Cardiac muscle cell (in vitro differentiated cells and primary cell): ENCODE measurements at regions not wholly inside any gene's neighbourhood (a gene's known extent, or its start where the extent isn't known, plus 50 kb on each side); places are given as distances from the start of the nearest gene placed in this dataset.
"Not testable (repeated sequence)": the region's sequence is repeated elsewhere in the genome, so short reads cannot be mapped to it uniquely, and the experiment has no call there.

ENCODE experiments used
- DNase-seq, 2 donors: peaks; one replicate each; pipeline versions ENCODE4 v3.0.0 to v3.0.0-alpha.2; 2010 to 2017; ENCODE audit warnings: low read depth in 1 of 2, low spot score in 1 of 2
- H3K27ac ChIP-seq: fragments of 200-600 bp; sonication (generic); 2 replicates; pipeline ENCODE4 v1.5.1; 2016
- H3K27me3 ChIP-seq: fragments of 200-600 bp; sonication (generic); 2 replicates; pipeline ENCODE4 v1.6.0; 2016; ENCODE audit warnings: control low read depth
- H3K36me3 ChIP-seq: fragments of 200-600 bp; sonication (generic); 2 replicates; pipeline ENCODE4 v1.5.1; 2016; ENCODE audit warnings: control low read depth
- H3K4me1 ChIP-seq: fragments of 200-600 bp; sonication (generic); 2 replicates; pipeline ENCODE4 v1.8.1; 2017; ENCODE audit warnings: low read depth, mild to moderate bottlenecking, mixed run types
- H3K4me3 ChIP-seq: fragments of 200-600 bp; sonication (generic); 2 replicates; pipeline ENCODE4 v1.5.1; 2016; ENCODE audit warnings: mild to moderate bottlenecking
- H3K9me3 ChIP-seq: fragments of 200-600 bp; sonication (generic); 2 replicates; pipeline ENCODE4 v1.5.1; 2017; ENCODE audit warnings: low read depth, mild to moderate bottlenecking, control low read depth
- TF ChIP-seq, protein P1 (sequence below): IDR thresholded peaks from 2 replicates; pipeline ENCODE4 v1.5.1; 2012; ENCODE audit warnings: low read depth, mild to moderate bottlenecking, low read length

DNA sequence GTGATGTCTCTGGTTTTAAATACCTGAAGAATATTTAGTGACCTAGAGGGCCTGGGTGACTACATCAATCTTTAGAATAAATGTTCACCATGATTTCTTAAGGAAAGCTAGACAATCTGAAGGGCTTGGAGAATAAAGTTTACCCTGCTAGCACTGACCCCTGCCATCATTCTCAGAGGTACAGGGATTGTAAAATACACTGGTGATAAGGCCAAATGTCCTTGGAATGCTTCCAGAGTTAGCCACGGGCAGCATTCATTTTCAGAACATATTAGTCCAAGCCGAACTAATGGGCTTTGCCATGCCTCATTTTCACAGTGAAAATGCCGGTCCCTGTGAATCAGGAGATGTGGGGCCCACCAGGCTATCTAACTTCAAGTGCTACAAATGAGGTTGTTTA, 1381.7 kb upstream of the SEL1L start:
- no peaks in the 10 kb centered on the region for H3K27me3 ChIP-seq
- H3K9me3 ChIP-seq = no peaks in the 10 kb centered on the region
- TF ChIP-seq, protein P1, sequence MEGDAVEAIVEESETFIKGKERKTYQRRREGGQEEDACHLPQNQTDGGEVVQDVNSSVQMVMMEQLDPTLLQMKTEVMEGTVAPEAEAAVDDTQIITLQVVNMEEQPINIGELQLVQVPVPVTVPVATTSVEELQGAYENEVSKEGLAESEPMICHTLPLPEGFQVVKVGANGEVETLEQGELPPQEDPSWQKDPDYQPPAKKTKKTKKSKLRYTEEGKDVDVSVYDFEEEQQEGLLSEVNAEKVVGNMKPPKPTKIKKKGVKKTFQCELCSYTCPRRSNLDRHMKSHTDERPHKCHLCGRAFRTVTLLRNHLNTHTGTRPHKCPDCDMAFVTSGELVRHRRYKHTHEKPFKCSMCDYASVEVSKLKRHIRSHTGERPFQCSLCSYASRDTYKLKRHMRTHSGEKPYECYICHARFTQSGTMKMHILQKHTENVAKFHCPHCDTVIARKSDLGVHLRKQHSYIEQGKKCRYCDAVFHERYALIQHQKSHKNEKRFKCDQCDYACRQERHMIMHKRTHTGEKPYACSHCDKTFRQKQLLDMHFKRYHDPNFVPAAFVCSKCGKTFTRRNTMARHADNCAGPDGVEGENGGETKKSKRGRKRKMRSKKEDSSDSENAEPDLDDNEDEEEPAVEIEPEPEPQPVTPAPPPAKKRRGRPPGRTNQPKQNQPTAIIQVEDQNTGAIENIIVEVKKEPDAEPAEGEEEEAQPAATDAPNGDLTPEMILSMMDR = no peak
- H3K36me3 ChIP-seq = no peaks in the 10 kb centered on the region
- no peak overlapping the region for H3K27ac ChIP-seq
- H3K4me3 ChIP-seq = no peak overlapping the region
- DNase-seq = peak in 1 of 2 donors; percentile 33
- H3K4me1 ChIP-seq = peaks cover 7% of the 10 kb centered on the region

DNA sequence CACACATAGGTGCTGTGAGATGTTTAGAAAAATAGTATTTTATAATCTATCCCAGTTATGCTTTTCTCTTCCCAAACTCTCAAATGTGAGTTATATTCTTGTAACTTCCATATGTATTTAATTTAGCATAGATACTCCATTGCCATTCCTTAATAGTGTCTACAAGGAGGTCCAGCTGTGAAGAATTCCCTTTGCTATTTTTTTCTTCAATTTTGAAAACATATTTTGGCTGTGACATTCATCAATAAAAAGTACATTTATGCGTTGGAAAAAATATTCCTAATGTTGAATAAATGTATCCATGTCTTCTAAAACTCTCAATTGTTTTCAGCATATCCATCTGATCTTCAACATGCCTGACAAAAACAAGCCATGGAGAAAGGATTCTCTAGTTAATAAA, 1402.0 kb upstream of the SEL1L start:
- no peak for DNase-seq
- no peaks in the 10 kb centered on the region for H3K9me3 ChIP-seq
- H3K4me3 ChIP-seq = no peak overlapping the region
- H3K27ac ChIP-seq = no peak overlapping the region
- H3K4me1 ChIP-seq = no peaks in the 10 kb centered on the region
- H3K27me3 ChIP-seq = no peaks in the 10 kb centered on the region
- no peaks in the 10 kb centered on the region for H3K36me3 ChIP-seq
- TF ChIP-seq, protein P1 = no peak

DNA sequence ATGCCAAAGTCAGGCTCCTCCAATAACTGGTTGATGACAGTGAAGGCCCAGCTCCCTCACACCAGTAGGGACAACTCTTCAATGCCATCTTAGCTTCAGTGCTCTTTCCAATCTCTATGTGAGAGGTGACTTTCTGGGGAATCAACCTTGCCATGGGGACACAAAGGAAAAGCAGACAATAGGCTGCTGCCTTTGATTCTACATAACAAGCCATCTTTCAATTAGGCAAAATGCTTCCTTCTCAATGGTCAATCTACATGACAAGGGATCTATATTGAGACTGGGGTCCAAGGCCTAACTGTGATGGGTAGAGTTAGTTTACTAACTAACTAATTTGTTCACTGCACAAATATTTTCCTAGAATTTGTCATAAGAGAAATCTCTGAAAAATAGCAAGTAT, 1417.5 kb upstream of the SEL1L start:
- no peak for DNase-seq
- peak overlapping the region; percentile 7 for H3K27ac ChIP-seq
- H3K9me3 ChIP-seq = no peaks in the 10 kb centered on the region
- TF ChIP-seq, protein P1 = no peak
- no peaks in the 10 kb centered on the region for H3K36me3 ChIP-seq
- H3K27me3 ChIP-seq = no peaks in the 10 kb centered on the region
- peaks cover 6% of the 10 kb centered on the region for H3K4me1 ChIP-seq
- H3K4me3 ChIP-seq = no peak overlapping the region

DNA sequence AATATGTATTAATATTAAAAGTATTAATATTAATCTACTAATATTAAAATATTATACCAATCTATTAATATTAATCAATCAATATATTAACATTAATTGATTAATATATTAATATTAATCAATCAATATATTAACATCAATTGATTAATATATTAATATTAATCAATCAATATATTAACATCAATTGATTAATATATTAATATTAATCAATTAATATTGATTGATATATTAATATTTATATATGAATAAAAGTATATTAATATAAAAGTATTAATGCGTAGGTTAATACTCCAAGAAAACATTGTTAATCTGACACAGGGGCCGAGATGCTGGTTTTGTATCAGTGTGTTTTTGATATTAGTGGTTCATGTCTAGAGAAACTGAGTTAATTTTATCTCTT, 1430.1 kb upstream of the SEL1L start:
- Histone ChIP-seq H3K9me3 (no peaks in the 10 kb centered on the region), H3K27me3 (no peaks in the 10 kb centered on the region), H3K4me1 (no peaks in the 10 kb centered on the region), H3K27ac (no peak overlapping the region), H3K36me3 (no peaks in the 10 kb centered on the region), H3K4me3 (no peak overlapping the region)
- TF ChIP-seq, protein P1 = no peak
- no peak for DNase-seq

DNA sequence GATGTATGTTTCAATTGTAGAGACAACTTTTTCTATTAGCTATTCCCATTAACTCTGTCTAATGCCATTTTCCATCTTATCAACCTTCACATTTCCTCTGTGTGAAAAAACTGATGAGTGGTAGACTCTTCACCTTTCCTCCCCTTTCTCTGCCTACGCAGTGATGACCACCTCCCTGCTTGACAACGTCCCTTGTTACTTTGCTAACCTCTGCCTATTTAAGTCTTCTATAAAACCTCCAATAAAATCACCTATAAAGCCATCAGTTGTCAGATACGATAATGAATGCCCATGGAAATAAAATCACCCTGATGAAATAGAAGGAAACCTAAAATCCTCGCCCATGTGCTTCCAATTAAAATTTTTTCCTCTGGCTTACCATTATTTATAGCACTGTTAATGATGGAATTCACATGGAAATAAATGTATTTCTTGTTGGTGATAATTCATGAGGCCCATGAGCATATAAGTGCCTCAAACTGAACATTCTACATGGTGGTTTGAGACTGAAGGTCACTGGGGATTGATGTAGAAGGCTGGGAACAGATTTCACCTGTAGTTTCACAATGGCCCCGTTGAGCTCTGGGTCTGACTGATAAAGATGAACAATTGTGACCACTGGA, 1454.0 kb upstream of the SEL1L start:
- TF ChIP-seq, protein P1 = no peak
- Histone ChIP-seq H3K4me3 (no peak overlapping the region), H3K27me3 (no peaks in the 10 kb centered on the region), H3K36me3 (no peaks in the 10 kb centered on the region), H3K4me1 (no peaks in the 10 kb centered on the region), H3K27ac (no peak overlapping the region), H3K9me3 (no peaks in the 10 kb centered on the region)
- DNase-seq = no peak

DNA sequence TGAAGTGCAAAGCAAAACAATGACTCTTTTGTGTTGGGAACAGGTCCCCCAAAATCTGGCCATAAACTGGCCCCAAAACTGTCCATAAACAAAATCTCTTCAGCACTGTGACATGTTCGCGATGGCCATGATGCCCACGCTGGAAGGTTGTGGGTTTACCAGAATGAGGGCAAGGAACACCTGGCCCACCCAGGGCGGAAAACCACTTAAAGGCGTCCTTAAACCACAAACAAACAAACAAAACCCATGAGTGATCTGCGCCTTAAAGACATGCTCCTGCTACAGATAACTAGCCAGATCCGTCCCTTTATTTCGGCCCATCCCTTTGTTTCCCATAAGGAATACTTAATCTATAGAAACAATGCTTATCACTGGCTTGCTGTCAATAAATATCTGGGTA, 1460.9 kb upstream of the SEL1L start:
- H3K4me1 ChIP-seq, H3K27ac ChIP-seq, DNase-seq, H3K9me3 ChIP-seq, H3K4me3 ChIP-seq, H3K27me3 ChIP-seq, H3K36me3 ChIP-seq: not testable (repeated sequence)
